NCI-H69 (cell line): ENCODE measurements at regions not wholly inside any gene's neighbourhood (a gene's known extent, or its start where the extent isn't known, plus 50 kb on each side); places are given as distances from the start of the nearest gene placed in this dataset.
"Not testable (repeated sequence)": the region's sequence is repeated elsewhere in the genome, so short reads cannot be mapped to it uniquely, and the experiment has no call there.

Experiments
- DNase-seq: peaks from one replicate; lab custom pipeline; 2025; lab: John Stamatoyannopoulos, UW

DNA sequence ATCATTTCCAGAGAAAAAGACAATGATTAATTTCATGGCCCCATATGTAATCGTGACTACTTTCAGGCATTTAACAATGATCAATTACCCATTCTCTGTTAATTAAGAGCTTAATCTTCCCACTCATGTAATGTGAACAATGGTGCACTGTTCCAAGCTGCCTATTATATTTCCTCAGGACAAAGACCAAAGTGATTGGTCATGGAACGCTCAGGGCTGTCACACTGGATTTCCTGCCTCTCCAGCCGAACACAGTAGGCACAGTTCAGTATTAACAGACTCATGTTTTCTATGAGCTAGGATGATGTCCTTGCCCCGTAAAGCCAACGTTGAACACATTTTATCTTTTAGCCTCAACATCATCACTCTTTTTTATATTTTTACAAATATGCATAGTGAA, 142.7 kb upstream of the FZD8 start:
- DNase-seq, result peak; percentile 3

DNA sequence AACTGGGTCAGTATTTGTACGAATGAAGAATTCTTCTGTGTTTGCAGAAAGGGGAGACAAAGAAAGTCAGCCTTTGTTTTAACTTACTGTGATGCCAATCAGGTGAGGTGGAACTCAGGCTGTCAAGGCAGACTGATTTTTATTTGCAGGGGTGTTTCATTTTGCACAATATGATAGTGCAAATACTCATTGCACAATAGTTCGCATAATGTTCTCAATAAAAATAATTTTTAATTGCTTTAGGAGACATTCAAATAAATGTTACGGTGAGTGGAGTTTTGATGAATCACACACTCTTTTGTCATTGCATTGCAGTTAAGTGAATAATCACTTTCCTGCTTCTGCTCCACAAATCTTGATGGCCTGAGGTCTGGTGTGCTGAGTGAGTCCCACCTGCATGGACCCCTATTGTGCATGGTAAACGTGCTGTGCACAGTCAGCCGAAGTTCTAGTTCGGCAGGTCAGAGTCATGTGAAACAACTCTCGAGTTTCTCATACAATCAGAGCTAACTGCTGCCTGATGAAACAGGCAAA, 141.3 kb upstream of the FZD8 start:
- DNase-seq, result peak; percentile 62

DNA sequence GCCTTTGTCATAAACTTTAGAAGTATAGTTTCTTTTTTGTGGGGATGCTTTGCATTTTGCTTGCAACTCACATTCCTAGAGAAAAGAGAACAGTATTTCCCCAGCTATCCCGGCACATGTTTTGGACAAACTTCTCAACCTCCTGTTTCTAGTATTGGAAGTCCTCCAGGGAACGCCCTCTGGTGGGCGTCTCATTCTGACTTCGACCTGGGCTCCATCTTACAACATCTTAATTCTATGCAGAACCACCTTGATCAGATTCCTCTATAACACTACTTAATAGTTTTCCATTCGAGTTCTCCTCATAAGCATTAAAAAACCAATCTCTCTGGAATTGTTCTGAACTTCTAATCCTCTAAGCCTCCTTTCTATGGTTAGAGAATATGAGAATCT, 139.5 kb upstream of the FZD8 start:
- DNase-seq, result peak; percentile 16

DNA sequence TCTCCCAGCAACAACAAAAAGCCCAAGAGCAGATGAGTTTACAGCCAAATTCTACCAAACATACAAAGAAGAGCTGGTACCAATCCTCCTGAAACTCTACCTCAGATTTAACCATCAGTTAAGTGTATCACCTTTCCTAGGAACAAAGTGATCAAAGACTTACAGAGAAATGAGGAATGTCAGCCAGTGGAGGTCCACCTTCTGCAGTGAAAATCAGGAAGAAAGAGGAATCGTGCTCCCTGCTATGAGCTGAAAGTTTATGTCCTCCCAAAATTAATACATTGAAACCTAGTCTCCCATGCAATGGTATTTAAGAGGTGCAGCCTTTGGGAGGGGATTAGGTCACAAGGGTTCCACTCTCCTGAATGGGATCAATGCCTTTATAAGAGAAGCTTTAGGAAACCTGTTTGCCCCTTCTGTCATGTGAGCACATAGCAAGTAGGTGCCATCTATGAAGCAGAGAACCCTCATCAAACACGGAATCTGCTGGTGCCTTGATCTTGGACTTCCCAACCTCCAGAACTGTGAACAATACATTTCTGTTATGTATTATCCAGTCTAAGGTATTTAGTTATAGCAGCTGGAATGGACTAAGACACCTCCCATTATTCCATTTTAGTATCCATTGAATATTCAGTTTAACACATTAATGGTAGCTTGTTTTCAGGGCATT, 139.0 kb upstream of the FZD8 start:
- DNase-seq, result no peak

GRCh38 chr10:35778306-35778705, 136.2 kb upstream of the FZD8 start:
- DNase-seq, result no peak

GRCh38 chr10:35776557-35776956, 134.5 kb upstream of the FZD8 start:
- DNase-seq, result not testable (repeated sequence)

GRCh38 chr10:35774109-35774508, 132.0 kb upstream of the FZD8 start:
- no peak for DNase-seq

DNA sequence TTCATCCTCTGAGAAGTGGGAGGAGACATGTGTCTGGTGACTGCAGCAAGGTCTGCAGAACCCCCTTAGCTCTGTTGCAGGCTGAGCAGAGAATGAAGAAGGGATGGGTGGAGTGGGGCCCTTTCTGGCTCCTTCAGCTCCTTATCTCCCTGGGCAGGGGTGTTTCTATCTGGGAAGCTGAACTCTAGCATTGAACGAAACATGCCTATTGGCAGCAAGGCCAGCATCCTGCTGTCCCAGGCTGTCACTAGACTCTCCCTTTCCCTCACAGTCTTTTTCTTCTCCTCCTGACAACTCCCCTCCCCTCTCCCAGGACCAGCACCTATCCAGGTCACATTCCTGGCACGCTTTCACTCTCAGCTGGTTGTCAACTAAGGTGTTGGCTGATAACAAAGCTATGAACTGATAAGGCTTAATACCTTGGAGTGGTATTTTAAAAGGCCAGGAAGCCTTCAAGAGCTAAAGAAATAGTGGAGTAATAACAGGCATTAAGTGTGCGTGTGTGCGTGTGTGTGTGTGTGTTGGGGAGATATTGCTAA, 128.8 kb upstream of the FZD8 start:
- no peak for DNase-seq

GRCh38 chr10:35769795-35770194, 127.7 kb upstream of the FZD8 start:
- DNase-seq, result no peak

DNA sequence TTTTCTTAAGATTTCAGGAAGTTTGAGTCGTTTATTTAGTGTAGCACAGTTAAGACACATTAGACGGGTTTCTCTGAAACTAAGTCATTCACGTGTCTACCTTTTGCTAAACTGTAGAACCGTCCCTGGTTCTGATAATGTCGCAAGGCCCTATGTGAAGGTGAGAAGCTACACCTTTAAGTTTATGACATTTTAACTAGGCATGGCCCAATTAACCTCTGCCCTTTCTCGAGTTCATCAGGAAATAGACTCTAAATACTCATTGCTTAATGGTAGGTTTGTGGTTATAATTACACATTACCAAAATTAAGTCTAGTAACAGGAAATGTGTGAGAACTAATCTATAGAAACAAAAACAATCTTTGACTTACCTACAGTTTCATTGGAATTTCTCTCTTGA, 126.6 kb upstream of the FZD8 start:
- DNase-seq, result peak; percentile 17

DNA sequence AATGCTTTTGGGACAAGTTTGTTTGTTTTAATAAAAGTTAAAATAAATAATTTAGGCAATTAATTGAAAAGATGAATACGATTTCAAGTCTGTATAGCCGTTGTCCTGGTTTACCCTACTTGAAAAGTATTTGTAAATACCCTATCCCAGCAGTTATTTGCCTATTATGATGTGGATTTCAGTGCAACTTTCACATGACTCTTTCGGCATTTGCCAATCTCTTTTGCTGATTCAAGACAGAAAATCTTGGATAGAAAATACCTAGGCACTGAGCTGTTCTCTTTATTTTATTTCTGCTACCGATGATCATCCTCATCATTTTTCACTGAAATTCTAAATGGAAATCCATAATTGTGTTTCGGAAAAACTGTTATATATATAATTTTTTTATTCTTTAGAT, 125.9 kb upstream of the FZD8 start:
- no peak for DNase-seq

DNA sequence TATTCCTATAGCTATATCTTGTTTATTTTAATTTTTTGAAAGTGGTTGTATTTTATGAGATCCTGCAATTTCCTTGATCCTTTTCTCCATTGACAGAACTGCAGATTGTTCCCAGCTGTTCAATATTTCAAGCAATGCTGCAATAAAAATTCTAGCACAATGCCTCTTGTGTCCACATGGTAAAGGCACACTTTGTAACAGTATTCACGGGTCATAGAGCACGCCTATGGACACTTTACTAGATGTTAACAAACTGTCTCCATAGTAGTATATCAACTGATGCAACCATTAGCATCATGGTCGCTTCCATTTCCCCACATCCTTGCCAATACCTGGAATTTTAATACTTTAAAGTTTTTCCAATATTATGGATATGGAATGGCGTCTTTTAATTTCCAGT, 123.9 kb upstream of the FZD8 start:
- DNase-seq, result no peak

- peak; percentile 53 for DNase-seq
Measured at GRCh38 chr10:35765066-35765527, 123.0 kb upstream of the FZD8 start.

GRCh38 chr10:35762311-35763030, 120.4 kb upstream of the FZD8 start:
- no peak for DNase-seq

DNA sequence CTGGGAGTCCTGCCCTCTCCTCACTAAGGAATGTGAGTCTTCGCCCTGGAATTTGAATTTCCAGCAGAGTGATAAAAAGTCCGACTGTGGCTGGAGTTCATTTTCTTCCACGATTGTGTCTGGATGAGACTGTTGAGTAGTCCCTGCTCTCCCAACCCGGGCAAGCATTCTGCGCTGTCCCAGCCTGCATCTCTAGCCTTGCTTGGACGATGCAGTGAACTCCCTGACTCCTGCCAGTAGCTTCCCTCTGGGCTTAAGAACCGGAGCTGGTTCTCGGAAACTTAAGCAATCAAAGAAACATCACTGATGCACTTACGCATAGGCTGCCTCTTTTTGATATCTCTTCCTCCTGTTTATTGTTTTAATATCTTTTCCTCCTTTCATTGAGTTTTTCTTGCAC, 116.0 kb upstream of the FZD8 start:
- DNase-seq, result no peak

DNA sequence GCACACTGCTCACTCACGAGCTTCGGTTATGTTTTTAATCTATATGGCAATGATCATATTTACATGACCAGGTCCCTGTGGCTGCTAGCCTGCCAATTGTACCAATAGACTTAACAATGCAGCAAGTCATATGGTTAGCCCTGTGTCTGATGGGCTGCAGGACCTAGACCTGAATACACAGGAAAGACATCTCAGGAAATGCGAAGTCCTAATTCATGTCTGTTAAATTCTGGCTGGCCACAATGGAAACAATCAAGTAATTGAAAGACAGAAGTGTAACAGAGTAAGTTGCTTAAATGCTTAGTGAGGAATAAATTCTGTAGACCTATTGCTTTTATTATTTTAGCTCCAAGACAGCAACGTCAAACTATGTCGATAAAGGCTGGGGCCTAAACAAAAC, 112.4 kb upstream of the FZD8 start:
- no peak for DNase-seq

DNA sequence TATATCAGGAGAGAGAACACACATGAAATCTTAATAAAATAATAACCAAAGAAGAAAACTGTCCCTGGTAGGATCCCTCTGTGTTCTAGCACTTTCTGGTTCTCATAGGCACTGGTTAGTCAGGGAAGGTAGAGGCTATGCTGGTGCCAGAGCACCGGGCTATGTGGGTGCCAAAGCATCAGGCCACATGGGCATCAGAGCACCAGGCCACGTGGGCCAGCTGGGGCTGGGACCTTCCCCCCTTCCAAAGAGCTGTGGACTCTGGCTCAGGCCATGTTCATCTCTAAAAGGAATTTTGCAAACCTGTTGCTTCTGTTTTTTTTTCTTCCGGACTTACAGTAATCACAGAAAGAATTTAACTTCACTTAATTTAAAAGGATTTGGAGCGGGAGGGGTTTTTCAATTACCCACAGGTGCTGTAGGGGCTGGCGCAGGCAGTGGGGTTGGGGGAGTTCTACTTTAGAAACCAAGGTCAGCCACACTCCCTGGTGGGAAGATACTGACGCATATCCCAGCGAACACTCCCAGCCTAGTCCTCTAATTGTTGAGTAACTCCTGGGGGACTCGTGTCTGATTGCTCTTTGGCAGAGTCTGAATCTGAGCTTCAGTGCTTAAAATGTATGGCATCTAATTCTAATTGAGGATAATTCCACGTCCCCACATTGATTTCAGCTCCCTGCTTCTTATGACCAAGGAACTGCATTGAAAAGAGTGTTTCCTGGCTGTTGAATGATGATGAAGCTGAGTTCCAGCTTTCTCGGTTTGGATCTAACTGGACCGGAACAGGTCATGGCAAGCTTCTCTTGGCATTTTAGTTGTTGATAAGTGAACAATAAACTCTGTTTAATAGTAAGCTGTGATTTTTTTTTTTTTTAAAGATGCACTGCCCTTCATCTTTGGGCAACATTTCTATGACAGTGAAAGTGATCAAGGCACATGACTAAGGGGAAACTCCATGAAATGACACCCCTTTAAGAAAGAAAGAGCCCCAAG, 110.7 kb upstream of the FZD8 start:
- DNase-seq, result peak; percentile 44

- DNase-seq, result no peak
Measured at GRCh38 chr10:35751347-35751746, 109.3 kb upstream of the FZD8 start.

DNA sequence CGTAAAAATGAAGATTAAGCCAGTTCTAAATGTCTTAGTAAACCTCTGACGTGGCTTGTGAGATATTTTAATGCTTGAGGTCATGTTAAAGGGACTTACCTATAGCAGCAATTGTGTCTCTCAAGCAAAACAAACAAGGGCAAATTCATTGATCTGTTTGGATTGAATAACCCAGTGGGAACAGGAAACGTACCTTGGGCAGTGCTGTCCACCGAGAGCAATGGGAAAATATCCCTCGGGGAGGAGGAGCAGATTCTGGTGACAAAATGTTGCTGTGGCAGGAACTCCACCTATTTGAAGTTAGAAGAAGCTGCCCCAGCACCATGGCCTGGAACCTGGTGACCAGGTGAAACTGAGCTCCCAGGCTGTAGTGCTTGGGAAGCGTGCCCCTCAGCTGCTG, 107.1 kb upstream of the FZD8 start:
- no peak for DNase-seq

DNA sequence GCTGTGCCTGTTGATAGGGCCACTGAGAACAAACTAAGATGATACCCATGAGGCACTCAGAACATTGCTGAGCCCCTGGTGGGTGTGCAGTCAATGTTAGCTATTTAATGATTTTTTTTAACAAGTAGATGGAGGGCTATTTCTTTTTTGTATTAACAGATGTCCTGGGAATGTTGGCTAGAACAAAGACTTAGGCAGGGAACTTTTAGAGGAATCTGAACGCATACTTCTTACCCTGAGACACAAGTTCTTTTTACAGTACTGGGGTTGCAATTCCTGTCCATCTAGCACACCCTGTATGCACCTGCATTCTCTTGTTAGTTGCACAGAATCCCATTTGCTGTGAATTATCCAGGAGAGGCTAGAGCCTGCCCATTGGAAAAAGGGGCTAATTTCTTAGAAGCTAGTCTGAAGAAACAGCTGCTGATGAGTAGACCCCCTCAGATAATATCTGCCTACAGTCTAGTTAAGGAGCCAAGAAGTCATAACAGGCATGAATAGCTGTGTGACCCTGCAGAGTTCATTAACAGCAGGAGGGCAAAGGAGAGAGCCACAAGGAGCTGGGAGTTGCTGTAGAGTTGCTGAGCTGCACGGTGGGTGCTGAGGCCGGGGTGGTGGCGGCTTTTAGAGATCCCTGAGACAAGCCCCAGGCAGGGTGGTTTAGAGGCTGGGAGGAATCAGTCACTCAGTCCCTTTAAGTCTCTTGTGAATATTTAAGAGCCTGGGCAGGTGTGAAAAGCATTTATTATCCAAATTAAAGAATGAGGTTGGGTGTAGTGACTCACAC, 103.7 kb upstream of the FZD8 start:
- no peak for DNase-seq

DNA sequence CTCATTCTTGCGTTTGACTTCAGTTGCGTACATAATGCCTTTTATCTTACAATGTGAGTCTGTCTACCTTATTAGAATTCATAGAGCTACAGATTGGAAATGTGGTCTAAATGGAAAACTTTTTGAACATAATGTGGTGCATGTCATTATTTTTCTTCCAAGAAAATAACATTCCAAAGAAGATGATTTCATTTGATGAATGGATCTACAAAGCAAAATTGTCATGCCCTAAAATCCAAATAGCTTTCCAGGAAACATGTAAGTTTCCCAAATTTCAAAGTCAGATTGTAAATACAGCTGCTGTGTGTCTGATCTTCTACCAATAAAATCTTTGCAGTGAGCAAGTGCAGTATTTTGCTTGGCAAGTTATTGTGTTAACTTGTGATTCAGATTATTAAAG, 101.8 kb upstream of the FZD8 start:
- no peak for DNase-seq
